Stimulated activated CD4-positive, alpha-beta T cell treated with anti-CD3 and anti-CD28 coated beads, Interleukin-4, amount 100 ng/mL, for 48 hours (primary cell): ENCODE measurements at regions not wholly inside any gene's neighbourhood (a gene's known extent, or its start where the extent isn't known, plus 50 kb on each side); places are given as distances from the start of the nearest gene placed in this dataset.

ENCODE experiments used
- DNase-seq, 2 donors: peaks; one replicate each; pipeline ENCODE4 v3.0.0-alpha.2; 2020; ENCODE audit warnings: low read depth in 2 of 2

- DNase-seq, result no peak
Measured at GRCh38 chr9:86893811-86894490, 53.4 kb downstream of the GAS1 start.

DNA sequence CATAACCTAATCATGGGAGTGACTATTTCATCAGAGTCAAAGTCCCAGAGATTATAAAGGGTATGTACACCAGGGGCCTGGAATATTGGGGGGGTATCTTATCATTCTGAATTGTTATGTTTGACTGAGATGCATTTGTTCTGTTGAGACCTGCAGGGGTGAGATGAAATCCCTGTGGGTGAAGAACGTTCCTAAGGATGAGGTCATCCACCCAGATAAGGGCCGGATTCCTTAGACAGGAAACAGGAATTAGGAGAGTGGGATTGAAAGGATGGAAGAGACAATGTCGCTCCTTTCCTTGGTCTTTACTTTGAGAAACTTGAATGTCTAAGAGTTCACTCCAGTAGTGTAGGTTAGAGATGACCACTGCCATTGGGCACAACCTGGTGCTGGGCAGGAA lies 54.7 kb downstream of the GAS1 start:
- no peak for DNase-seq

GRCh38 chr9:86891886-86892437 lies 55.3 kb downstream of the GAS1 start:
- no peak for DNase-seq

DNA sequence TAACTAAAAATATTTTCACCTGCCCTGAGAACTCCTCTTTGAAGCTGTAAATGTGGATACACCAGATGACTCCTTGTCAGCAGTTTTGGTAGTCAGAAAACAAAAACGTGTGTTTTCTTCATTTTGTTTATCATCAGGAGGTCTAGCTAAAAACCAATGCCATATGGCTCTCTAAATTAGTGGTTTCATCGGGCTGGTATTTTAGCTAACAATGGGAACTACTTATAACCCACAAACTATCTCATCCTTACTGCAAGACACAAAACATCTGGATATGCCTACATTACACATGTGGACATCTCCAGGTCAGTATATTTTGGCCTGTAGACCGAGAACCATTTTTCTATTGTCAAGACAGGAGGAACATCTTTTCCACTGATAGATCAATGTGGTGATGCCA lies 56.2 kb downstream of the GAS1 start:
- no peak for DNase-seq

- DNase-seq, result no peak
Measured at GRCh38 chr9:86885232-86885631, 62.1 kb downstream of the GAS1 start.

DNA sequence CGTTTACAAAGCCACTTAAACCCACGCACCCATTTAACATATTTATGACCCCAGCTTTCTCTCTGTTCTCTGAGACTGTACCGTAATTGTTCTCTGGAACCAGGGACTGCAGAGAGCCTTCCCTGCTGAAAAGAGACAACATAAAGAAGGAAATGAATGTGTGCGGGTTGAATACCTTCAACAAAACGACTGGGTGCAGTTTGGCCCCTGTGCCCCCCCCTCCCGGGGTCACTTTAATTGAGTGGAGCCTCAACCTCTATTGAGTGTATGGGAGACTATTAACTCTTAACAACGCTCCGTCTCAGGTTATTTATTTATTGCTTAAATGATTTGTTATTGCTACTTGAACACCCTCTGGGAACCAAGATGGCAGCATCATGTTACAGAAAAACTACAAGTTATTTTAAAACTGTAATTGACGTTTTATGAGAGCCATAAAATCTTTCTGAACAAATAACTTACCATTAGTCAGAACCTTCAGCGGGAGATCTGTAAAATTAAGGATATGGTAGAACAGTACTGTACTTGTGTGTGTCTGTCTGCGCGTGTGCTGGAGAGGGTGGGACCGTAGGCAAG lies 70.6 kb downstream of the GAS1 start:
- no peak for DNase-seq

DNA sequence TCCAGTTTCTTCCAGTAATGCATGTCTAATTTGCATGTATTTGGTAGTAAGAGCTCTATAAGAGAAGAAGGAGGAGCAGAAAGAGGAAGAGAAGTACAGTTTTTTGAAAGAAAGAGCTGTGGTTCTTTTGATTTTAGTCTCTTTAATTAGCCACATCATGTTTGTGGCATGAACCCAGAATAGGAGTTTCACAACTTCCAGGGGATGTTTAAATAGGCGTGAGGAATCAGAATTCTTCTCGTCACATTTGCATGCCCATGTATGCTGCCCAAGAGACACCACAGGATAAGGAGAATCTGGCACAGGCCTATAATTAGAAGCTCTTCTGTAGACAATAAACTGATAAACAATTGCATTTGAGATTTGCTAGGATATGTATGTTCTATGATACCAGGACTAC lies 78.7 kb downstream of the GAS1 start:
- DNase-seq, result no peak

- DNase-seq, result no peak
Measured at GRCh38 chr9:86867804-86868313, 79.4 kb downstream of the GAS1 start.

- DNase-seq, result no peak
Measured at GRCh38 chr9:86865952-86866351, 81.4 kb downstream of the GAS1 start.

GRCh38 chr9:86860006-86860405 lies 87.3 kb downstream of the GAS1 start:
- DNase-seq, result no peak

DNA sequence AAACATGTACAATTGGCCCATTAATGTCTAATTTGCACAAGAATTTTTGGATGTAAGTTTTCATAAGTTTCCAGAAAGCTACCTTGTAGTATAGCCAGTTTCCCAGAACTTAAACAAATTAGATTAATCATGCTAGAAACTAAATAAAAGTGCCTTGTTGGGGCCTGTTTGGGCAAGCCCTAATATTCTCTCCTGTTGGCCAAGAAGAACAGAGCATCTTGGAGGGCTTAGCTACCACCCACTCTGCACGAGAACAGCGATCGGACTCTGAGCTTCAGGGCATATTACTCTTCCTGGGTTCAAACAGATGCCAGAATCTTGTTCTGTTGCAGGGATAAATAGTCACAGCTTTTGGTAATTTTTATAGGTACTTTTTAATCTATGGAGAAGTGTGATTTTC lies 88.2 kb downstream of the GAS1 start:
- DNase-seq, result no peak

- DNase-seq, result no peak
Measured at GRCh38 chr9:86858009-86858408, 89.3 kb downstream of the GAS1 start.

DNA sequence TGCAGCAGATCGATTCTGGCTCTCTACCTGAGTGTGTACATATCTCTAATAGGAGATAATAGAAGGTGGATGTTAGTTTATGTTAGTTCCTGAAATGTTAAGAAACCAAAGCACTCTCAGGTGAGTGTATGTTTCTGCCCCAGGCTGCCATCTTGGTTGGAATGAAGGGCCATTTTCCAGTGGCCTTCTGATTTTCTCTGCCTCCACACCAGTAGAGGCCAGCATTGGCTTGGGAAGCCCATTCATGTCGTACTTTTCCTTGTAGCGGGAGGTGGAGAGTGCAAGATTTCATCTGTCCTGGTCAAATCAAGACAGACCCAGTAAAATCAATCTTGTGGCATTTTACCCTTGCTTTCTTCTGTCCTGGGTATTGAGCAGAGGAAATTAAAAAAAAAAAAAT lies 91.0 kb downstream of the GAS1 start:
- no peak for DNase-seq

DNA sequence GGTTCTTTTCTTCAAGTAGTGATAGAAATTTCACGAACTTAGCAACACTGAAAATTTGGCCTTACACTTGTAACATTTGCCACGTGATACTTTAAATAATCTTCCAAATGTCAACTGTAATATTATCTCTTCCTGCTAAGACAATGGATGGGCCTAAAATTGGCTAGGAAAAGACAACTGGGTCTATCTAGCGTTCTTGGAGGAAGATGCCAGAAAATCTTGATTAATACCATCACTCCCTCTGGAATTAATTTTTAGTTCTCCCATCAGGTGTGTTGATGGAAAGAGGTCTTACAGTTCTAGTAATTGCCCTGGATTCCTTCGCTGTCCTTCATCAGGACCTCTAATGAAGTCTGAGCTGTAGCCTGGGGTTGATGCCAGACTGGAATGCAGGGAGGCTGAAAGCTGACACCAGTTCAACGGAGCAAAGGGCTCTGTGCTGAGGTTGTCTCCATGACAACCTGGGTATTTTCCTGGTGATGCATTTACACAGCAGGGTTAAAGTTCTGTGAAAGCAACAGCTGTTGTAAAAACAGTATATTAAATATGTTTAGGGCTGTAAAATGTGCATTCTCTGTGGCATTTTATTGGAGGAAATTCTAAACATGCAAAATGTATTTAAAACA lies 92.3 kb downstream of the GAS1 start:
- DNase-seq, result no peak

- DNase-seq, result no peak
Measured at GRCh38 chr9:86846656-86847055, 100.7 kb downstream of the GAS1 start.

DNA sequence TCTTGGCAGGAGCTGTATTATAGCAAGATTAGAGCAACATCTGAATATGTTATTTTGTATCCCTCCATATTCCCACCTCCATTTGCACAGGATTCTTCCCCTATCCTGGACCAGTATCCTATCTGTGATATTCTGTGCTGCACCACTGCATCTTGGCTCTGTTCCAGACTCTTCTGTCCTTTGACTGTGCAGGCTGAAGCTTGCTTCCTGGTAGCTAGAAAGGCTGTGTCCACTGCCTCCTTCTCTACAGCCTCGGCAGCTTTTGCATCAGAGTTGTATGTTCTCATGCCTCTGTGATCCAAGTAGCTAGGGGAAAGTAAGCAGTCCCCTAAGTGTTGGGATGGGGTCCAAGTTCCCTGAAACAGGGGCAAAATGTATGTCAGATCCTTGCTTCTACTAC lies 104.1 kb downstream of the GAS1 start:
- no peak for DNase-seq

DNA sequence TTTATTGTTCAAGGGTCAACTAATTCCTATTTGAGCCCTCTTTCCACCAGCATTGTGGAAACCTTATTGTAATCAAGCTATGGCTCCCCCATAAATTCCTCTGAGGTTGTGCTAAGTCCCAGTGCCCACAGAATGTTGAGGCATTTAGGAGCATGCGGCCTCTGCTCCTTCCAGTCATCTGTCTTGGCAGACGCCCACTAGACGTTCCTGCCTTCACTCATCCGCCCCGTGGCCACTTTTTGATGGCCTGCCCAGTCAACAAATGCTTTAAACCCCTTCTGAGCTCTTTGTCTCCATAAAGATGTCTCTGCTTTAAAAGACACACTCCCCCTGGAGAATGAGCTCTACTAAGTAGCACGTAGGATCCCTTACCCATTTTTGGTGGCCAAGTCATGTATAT lies 104.7 kb downstream of the GAS1 start:
- no peak for DNase-seq

- DNase-seq, result no peak
Measured at GRCh38 chr9:86839522-86839921, 107.8 kb downstream of the GAS1 start.

GRCh38 chr9:86838519-86839497 lies 108.5 kb downstream of the GAS1 start:
- DNase-seq, result no peak

DNA sequence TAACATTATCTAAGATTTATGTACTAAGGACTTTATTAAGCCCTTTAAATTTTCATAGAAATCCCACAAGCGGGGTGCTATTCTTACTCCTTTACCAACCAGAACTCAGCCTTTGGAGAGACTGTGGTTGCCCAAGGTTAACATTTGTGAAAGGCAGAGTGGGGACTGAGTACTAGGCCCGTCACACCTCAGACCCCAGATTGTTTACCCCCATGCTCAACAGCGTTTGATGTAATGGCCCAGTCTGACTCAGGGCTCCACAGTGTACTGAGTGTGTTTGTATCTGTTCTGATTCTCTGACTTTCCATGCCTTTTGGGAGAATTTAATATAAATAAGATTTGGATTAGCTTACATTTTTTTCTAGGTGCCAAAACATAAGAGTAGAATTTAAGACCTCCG lies 110.0 kb downstream of the GAS1 start:
- DNase-seq, result no peak

GRCh38 chr9:86836797-86837196 lies 110.5 kb downstream of the GAS1 start:
- DNase-seq, result no peak

DNA sequence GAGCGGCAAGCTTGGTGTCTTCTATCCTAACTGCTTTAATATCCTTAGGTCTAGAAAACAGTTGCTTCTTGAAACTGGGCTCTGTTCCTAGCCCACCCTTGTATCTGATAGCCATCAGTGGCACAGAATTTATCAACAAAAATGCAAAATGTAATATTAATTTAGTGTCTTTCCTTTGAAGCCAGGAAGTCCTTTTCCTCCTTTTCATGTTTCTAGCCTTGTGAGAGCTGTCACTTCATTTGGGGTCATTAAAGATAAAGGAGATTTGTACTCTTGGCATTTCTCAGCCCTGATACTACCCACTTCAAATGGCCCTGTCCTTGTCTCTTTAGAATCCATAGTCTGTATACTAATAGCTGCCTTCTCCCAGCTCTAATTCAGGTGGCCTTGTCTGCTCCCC lies 111.0 kb downstream of the GAS1 start:
- no peak for DNase-seq
